T-helper 1 cell treated with Interleukin-12 subunit alpha and Interleukin-12 subunit beta and Interleukin-4 antibody, amounts not matched to agents 30 μg/mL and 1 μg/mL, for 36 hours (primary cell): ENCODE measurements at regions not wholly inside any gene's neighbourhood (a gene's known extent, or its start where the extent isn't known, plus 50 kb on each side); places are given as distances from the start of the nearest gene placed in this dataset.
"Not testable (repeated sequence)": the region's sequence is repeated elsewhere in the genome, so short reads cannot be mapped to it uniquely, and the experiment has no call there.

Experiments
- H3K27ac Mint-ChIP-seq: one replicate; pipeline ENCODE4 v1.8.0; 2021; ENCODE audit warnings: mild to moderate bottlenecking, mixed read lengths
- H3K27me3 Mint-ChIP-seq: one replicate; pipeline ENCODE4 v1.8.0; 2021; ENCODE audit warnings: low read depth, mixed read lengths
- H3K36me3 Mint-ChIP-seq: one replicate; pipeline ENCODE4 v1.8.0; 2021; ENCODE audit warnings: low read depth, mixed read lengths
- H3K4me1 Mint-ChIP-seq: one replicate; pipeline ENCODE4 v1.8.0; 2021; ENCODE audit warnings: low read depth, mixed read lengths
- H3K4me3 Mint-ChIP-seq: one replicate; pipeline ENCODE4 v1.8.0; 2021; ENCODE audit warnings: mild to moderate bottlenecking, moderate library complexity, mixed read lengths
- H3K9me3 Mint-ChIP-seq: one replicate; pipeline ENCODE4 v1.8.0; 2021; ENCODE audit warnings: mixed read lengths

GRCh38 chr7:128561116-128561722 is 84.7 kb downstream of the METTL2B start:
- H3K27ac Mint-ChIP-seq, H3K27me3 Mint-ChIP-seq, H3K9me3 Mint-ChIP-seq, H3K4me3 Mint-ChIP-seq: not testable (repeated sequence)
- Mint-ChIP-seq H3K36me3 (peaks cover 10% of the 10 kb centered on the region), H3K4me1 (peaks cover 15% of the 10 kb centered on the region)

GRCh38 chr7:128562795-128563194 is 86.2 kb downstream of the METTL2B start:
- peaks cover 10% of the 10 kb centered on the region for H3K36me3 Mint-ChIP-seq
- H3K27ac Mint-ChIP-seq, H3K9me3 Mint-ChIP-seq, H3K4me3 Mint-ChIP-seq, H3K27me3 Mint-ChIP-seq: not testable (repeated sequence)
- H3K4me1 Mint-ChIP-seq: peaks cover 15% of the 10 kb centered on the region

DNA sequence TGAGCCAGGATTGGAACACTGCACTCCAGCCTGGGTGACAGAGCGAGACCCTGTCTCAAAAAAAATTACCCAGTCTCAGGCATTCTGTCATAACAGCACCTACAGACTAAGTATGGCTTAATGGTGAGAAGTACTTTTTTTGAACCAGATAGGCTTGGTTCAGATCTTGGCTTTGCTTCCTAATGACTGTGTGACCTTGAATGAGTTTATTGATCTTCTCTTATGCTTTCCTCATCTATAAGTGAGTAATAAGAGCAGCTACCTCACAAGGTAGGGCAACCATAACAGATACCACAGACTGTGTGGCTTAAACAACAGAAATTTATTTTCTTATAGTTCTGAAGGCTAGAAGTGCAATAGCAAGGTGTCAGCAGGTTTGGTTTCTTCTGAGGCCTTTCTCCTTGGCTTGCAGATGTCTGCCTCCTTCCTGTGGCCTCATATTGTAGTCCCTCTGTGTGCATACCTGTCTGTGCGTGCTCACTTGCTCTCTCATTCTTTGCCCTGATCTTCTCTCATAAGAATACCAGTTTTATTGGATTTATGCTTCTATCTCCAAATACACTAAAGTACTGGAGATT is 87.7 kb downstream of the METTL2B start:
- Mint-ChIP-seq H3K27ac (peak overlapping the region; percentile 43), H3K4me1 (peaks cover 18% of the 10 kb centered on the region), H3K36me3 (peaks cover 17% of the 10 kb centered on the region)
- not testable (repeated sequence) for H3K9me3 Mint-ChIP-seq, H3K4me3 Mint-ChIP-seq, H3K27me3 Mint-ChIP-seq

DNA sequence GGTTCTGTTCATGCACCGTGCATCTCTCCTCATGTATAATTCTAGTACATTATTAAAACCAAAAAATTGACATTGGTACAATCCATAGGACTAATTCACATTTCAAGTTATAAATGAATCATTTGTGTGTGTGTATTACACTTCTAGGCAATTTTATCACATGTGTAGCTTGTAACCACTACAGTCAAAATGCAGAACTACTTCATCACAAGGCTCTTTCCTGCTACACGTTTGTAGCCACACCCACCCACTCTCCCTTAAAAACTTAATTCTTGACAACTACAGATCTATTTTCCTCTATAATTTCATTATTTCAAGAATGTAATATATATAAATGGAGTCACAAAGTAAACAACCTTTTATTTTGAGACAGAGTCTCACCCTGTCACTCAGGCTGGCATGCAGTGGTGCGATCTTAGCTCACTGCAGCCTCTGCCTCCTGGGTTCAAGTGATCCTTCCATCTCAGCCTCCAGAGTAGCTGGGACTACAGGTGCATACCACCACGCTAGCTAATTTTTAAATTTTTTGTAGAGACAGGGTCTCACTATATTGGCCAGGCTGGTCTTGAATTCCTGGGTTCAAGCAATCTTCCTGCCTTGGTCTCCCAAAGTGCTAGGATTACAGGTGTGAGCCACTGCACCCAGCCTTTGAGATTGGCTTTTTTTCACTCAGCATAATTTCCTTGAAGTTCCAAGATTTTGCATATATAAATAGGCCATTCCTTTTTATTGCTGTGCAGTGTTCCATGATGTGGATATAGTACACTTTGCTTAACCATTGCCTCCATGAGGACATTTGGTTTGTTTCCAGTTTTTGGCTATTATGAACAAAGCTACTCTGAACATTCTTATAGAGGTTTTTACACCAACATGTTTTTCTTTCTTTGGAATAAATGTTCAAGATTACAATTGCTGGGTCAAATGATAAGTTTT is 88.7 kb downstream of the METTL2B start:
- H3K4me1 Mint-ChIP-seq: peaks cover 18% of the 10 kb centered on the region
- H3K4me3 Mint-ChIP-seq, H3K27me3 Mint-ChIP-seq, H3K9me3 Mint-ChIP-seq, H3K27ac Mint-ChIP-seq: not testable (repeated sequence)
- H3K36me3 Mint-ChIP-seq: peaks cover 17% of the 10 kb centered on the region

DNA sequence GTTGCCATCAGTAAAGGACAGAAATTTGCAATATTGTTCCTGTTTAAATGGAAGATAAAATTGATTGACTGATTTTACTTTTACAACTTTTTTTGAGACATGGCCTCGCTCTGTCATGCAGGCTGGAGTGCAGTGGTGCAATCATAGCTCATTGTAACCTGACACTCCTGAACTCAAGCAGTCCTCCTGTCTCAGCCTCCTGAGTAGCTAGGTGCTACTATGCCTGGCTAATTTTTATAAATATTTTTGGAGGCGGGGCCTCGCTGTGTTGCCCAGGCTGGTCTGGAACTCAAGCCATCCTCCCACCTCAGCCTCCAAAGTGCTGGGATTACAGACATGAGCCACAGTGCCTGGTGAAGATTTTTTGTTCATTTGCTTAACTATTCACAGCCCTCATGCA is 96.8 kb upstream of the GARIN1A start:
- H3K9me3 Mint-ChIP-seq, H3K27me3 Mint-ChIP-seq, H3K4me3 Mint-ChIP-seq, H3K27ac Mint-ChIP-seq, H3K4me1 Mint-ChIP-seq: not testable (repeated sequence)
- H3K36me3 Mint-ChIP-seq: peaks cover 13% of the 10 kb centered on the region

DNA sequence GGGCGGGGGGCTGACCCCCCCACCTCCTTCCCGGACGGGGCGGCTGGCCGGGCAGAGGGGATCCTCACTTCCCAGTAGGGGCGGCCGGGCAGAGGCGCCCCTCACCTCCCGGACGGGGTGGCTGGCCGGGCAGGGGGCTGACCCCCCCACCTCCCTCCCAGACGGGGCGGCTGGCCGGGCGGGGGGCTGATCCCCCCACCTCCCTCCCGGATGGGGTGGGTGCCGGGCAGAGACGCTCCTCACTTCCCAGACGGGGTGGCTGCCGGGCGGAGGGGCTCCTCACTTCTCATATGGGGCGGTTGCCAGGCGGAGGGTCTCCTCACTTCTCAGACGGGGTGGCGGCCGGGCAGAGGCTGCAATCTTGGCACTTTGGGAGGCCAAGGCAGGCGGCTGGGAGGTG is 95.1 kb upstream of the GARIN1A start:
- not testable (repeated sequence) for H3K27ac Mint-ChIP-seq

GRCh38 chr7:128579843-128580242 is 92.2 kb upstream of the GARIN1A start:
- H3K4me3 Mint-ChIP-seq, H3K27me3 Mint-ChIP-seq, H3K27ac Mint-ChIP-seq, H3K4me1 Mint-ChIP-seq, H3K9me3 Mint-ChIP-seq: not testable (repeated sequence)
- H3K36me3 Mint-ChIP-seq: peaks cover 19% of the 10 kb centered on the region

More for the DNA sequence above, 95.1 kb upstream of the GARIN1A start:
- not testable (repeated sequence) for H3K27me3 Mint-ChIP-seq, H3K4me1 Mint-ChIP-seq, H3K9me3 Mint-ChIP-seq, H3K4me3 Mint-ChIP-seq
- H3K36me3 Mint-ChIP-seq: peaks cover 16% of the 10 kb centered on the region

GRCh38 chr7:128581100-128581499 is 91.0 kb upstream of the GARIN1A start:
- not testable (repeated sequence) for H3K4me3 Mint-ChIP-seq, H3K27me3 Mint-ChIP-seq, H3K4me1 Mint-ChIP-seq, H3K9me3 Mint-ChIP-seq, H3K27ac Mint-ChIP-seq
- H3K36me3 Mint-ChIP-seq: peaks cover 17% of the 10 kb centered on the region

GRCh38 chr7:128581825-128582561 is 90.1 kb upstream of the GARIN1A start:
- H3K4me1 Mint-ChIP-seq, H3K9me3 Mint-ChIP-seq, H3K27ac Mint-ChIP-seq, H3K4me3 Mint-ChIP-seq, H3K27me3 Mint-ChIP-seq: not testable (repeated sequence)
- peaks cover 21% of the 10 kb centered on the region for H3K36me3 Mint-ChIP-seq

- not testable (repeated sequence) for H3K27me3 Mint-ChIP-seq, H3K4me3 Mint-ChIP-seq, H3K4me1 Mint-ChIP-seq, H3K9me3 Mint-ChIP-seq, H3K27ac Mint-ChIP-seq
- H3K36me3 Mint-ChIP-seq: peaks cover 13% of the 10 kb centered on the region
These were observed 85.4 kb upstream of the GARIN1A start for GRCh38 chr7:128586715-128587114.

DNA sequence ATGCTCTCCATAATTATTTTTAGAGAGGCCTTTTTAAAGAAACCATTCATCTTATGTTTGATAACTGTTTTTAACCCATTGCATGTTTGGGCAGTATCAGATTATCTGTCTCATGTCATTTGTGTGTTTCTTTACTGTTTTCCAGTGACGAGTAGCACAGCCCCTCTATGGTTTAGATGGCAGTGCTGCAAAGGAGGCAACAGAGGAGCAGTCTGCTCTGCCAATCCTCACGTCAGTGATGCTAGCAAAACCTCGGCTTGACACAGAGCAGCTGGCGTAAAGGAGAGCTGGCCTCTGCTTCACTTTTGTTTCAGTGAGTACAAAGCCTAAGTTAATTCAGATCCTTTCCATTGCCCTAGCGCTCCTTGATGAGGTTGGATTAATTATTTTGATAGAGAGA is 80.4 kb upstream of the GARIN1A start:
- no peak overlapping the region for H3K27ac Mint-ChIP-seq
- H3K4me3 Mint-ChIP-seq: no peak overlapping the region
- H3K27me3 Mint-ChIP-seq: no peaks in the 10 kb centered on the region
- H3K36me3 Mint-ChIP-seq: peaks cover 29% of the 10 kb centered on the region
- H3K9me3 Mint-ChIP-seq: no peaks in the 10 kb centered on the region
- H3K4me1 Mint-ChIP-seq: peaks cover 2% of the 10 kb centered on the region

- not testable (repeated sequence) for H3K27me3 Mint-ChIP-seq, H3K27ac Mint-ChIP-seq, H3K4me3 Mint-ChIP-seq, H3K4me1 Mint-ChIP-seq, H3K9me3 Mint-ChIP-seq
- H3K36me3 Mint-ChIP-seq: peaks cover 31% of the 10 kb centered on the region
These were observed 79.9 kb upstream of the GARIN1A start for GRCh38 chr7:128592209-128592608.

GRCh38 chr7:128594061-128594460 is 78.0 kb upstream of the GARIN1A start:
- peaks cover 36% of the 10 kb centered on the region for H3K36me3 Mint-ChIP-seq
- not testable (repeated sequence) for H3K27ac Mint-ChIP-seq, H3K27me3 Mint-ChIP-seq, H3K9me3 Mint-ChIP-seq, H3K4me1 Mint-ChIP-seq, H3K4me3 Mint-ChIP-seq

- H3K36me3 Mint-ChIP-seq: peaks cover 36% of the 10 kb centered on the region
- not testable (repeated sequence) for H3K27me3 Mint-ChIP-seq, H3K4me3 Mint-ChIP-seq, H3K27ac Mint-ChIP-seq, H3K9me3 Mint-ChIP-seq, H3K4me1 Mint-ChIP-seq
These were observed 75.6 kb upstream of the GARIN1A start for GRCh38 chr7:128596336-128597128.
